Panc1 (cell line): ENCODE measurements at regions not wholly inside any gene's neighbourhood (a gene's known extent, or its start where the extent isn't known, plus 50 kb on each side); places are given as distances from the start of the nearest gene placed in this dataset.

Source experiments
- CTCF ChIP-seq: fragments of 450-650 bp; IDR thresholded peaks from 2 replicates; pipeline ENCODE4 v1.5.1; 2017; ENCODE audit warnings: mild to moderate bottlenecking
- POLR2AphosphoS5 ChIP-seq: IDR thresholded peaks from 2 replicates; pipeline ENCODE4 v1.6.1; 2012; ENCODE audit warnings: mild to moderate bottlenecking, low read depth, low read length, moderate library complexity
- REST ChIP-seq, 2 experiments: IDR thresholded peaks; 2 replicates each; pipeline ENCODE4 v1.6.1; 2011 to 2012; ENCODE audit warnings: low read depth in 2 of 2, control low read depth in 1 of 2, low read length in 1 of 2, mild to moderate bottlenecking in 1 of 2, moderate library complexity in 1 of 2; ENCODE audit not compliant: insufficient read depth in 1 of 2
- SIN3A ChIP-seq: IDR thresholded peaks from 2 replicates; pipeline ENCODE4 v1.6.1; 2012; ENCODE audit warnings: low read depth, mild to moderate bottlenecking, low read length, moderate library complexity, borderline replicate concordance; ENCODE audit not compliant: insufficient read depth

- TF ChIP-seq CTCF (no peak), POLR2AphosphoS5 (no peak), SIN3A (no peak), REST (IDR thresholded peaks at IDR 0.05; ENCODE audit: insufficient read depth in 1 of 2, low read depth in 2 of 2, low read length in 1 of 2) (no peak)
These were observed 365.8 kb upstream of the MGAT4C start for GRCh38 chr12:86621957-86622356.
